GM19324 (cell line): ENCODE measurements at regions not wholly inside any gene's neighbourhood (a gene's known extent, or its start where the extent isn't known, plus 50 kb on each side); places are given as distances from the start of the nearest gene placed in this dataset.

Experiments used
- ATAC-seq: cut with Tn5 transposase; IDR thresholded peaks from one replicate; pipeline ENCODE4 v1.9.1; 2021; ENCODE audit warnings: mild to moderate bottlenecking, moderate library complexity; ENCODE audit not compliant: unreplicated experiment, low FRiP score

DNA sequence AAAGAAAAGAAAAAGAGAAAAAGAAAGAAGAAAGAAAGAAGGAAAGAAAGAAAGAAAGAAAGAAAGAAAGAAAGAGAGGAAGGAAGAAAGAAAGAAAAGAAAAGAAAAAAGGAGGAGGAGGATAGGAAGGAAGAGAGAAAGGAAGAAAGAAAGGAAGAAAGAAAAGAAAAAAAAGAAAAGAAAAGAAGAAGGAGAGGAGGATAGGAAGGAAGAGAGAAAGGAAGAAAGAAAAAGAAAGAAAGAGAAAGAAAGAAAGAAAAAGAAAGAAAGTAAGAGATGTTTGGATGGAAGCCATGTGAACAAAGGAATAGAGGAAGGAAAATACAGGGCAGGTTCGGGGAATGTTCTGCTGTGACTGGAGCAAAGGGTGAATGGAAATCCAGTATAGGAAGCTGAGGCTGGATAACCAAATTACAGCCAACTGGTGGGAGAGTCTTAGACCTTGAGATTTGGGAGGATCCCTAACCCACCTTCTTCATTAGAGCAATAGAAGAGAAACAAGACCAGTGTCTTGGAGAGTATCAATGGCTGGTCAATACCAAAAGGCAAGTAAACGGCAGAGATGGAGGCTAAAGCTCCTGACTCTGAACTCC, 94.9 kb downstream of the RASSF10 start:
- ATAC-seq = no peak

DNA sequence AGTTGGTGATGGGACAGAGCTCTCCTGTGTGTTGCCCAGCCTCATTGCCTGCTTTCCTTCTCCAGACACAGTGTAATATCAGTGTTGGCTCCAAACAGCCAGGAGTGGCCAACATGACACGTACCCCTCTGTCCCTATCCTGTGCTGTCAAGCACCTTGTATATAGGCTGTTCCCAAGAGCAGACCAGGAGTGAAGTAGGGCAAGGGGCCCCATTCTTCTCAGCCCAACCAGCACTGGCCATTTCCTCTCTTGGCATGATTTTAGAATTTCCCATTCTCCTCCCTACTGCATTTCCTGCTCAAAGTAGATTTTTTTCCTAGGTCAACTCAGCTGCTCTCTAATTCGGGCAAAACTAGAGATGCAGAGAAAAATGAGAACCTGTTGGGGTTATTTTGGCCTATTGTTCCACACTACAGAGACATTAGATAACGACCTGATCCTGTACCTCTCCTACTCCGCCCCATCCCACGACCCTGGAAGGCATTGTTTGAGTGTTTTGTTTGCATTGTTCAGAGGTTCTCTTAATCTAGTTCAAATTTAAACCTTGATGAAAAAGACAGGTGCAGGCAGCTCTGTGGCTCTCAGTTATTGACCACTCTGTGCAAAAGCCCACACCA, 95.6 kb downstream of the RASSF10 start:
- no peak for ATAC-seq

GRCh38 chr11:13105237-13105844, 96.2 kb downstream of the RASSF10 start:
- peak; percentile 46 for ATAC-seq

GRCh38 chr11:13107544-13108044, 98.5 kb downstream of the RASSF10 start:
- ATAC-seq = no peak

GRCh38 chr11:13108416-13108815, 99.3 kb downstream of the RASSF10 start:
- ATAC-seq = no peak

GRCh38 chr11:13109616-13110015, 100.5 kb downstream of the RASSF10 start:
- no peak for ATAC-seq

GRCh38 chr11:13110145-13110544, 101.0 kb downstream of the RASSF10 start:
- no peak for ATAC-seq

- no peak for ATAC-seq
Measured at GRCh38 chr11:13110929-13111812, 102.1 kb downstream of the RASSF10 start.

GRCh38 chr11:13111813-13112130, 102.7 kb downstream of the RASSF10 start:
- ATAC-seq = no peak

DNA sequence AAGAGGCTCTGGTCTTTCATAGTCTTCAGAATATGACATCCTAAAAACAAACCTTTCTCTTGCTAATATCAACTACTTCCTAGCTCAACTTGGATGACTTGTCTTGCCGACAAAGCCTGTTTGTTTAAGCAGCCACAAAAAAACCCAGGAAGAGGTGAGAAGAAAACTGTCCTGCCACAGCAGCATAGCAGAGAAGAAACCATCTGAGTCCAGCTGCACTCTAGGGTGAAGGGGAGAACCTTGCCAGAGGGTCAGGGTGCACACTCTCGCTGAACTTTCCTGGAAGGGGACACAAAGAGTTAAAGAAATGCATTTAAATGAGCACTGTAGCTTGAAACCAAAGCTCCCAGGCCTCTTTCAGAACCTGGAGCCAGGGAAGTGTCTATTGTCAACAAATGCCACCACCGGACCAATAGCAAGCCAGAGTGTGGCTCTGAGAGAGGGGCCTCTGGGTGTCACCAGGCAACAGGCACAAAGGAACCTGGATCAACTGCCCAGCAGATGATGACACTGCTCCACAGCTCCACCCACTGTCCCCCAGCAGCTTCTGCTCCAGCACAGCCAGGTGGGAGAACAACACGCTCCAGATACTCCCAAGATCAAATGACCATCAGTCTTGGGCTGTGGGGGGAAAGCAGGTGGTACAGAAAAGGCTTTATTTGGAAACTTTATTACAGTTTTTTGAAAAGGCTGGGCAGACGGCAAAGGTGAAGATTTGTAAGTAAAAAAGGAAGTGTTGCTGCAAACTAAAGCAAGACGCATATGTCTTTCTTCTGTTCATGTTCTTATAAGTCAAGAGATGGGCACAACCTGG, 105.7 kb downstream of the RASSF10 start:
- no peak for ATAC-seq

GRCh38 chr11:13115380-13115675, 106.2 kb downstream of the RASSF10 start:
- ATAC-seq = no peak

GRCh38 chr11:13116491-13116890, 107.4 kb downstream of the RASSF10 start:
- no peak for ATAC-seq

GRCh38 chr11:13117344-13117743, 108.2 kb downstream of the RASSF10 start:
- no peak for ATAC-seq

- ATAC-seq = no peak
Measured at GRCh38 chr11:13118194-13118593, 109.1 kb downstream of the RASSF10 start.

- ATAC-seq = no peak
Measured at GRCh38 chr11:13118650-13119049, 109.5 kb downstream of the RASSF10 start.

DNA sequence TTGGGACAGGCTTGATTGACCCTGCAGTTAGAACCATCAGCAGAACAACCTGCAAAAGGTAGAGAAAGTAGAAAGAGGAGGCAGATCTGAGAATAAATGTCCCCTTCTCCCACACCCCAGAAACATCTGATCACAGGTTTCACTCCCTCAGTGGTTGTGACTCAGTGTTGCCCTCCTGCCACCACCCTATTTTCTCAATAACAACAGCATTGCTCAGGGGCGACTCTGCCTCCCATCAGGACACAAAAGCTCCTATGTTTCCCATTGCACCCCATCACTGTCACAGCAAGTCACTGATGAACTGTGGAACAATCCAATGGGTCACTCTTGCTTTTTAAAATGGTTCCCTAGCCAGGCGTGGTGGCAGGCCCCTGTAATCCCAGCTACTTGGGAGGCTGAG, 110.2 kb downstream of the RASSF10 start:
- no peak for ATAC-seq

GRCh38 chr11:13119941-13120520, 110.9 kb downstream of the RASSF10 start:
- no peak for ATAC-seq

DNA sequence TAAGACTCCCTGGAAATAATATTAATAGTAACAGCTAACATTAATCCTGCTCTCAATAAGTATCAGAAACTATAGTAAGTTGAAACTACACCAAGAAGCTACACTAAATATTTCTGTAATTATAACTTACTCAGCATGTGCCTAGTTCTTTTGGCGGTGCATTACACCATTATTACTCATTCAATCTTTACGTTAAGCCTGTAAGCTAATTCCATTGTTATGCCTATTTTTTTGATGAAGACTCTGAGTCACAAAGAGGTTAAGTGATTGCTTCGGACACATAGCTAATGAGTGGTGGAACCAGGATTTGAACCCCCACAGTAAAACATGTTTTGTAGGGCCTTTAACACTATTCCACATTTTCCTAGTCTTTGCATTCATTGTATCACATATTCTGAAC, 111.6 kb downstream of the RASSF10 start:
- no peak for ATAC-seq

- ATAC-seq = no peak
Measured at GRCh38 chr11:13126430-13126829, 117.3 kb downstream of the RASSF10 start.

GRCh38 chr11:13127161-13127560, 118.0 kb downstream of the RASSF10 start:
- ATAC-seq = no peak
